ENCODE measurements at regions not wholly inside any gene's neighbourhood (a gene's known extent, or its start where the extent isn't known, plus 50 kb on each side); places are given as distances from the start of the nearest gene placed in this dataset.

GRCh38 chr12:65597527-65597926 is 226.8 kb upstream of the HMGA2 start:
- no peak overlapping the region for H3K4me2 ChIP-seq
- BruUV-seq (replicated peaks) = no TSS peak
- no peaks in the 10 kb centered on the region for H3K36me3 ChIP-seq (ENCODE audit: low read depth)
- H3K79me2 ChIP-seq (ENCODE audit: low read depth) = no peaks in the 10 kb centered on the region
- TF ChIP-seq CTCF (conservative IDR thresholded peaks at IDR 0.05) = no peak
- no peak for TF ChIP-seq EZH2 (IDR thresholded peaks at IDR 0.05; ENCODE audit: low read depth)
- ChIA-PET POLR2A (ENCODE audit: unreplicated experiment) (no interaction called here), CTCF (no interaction called here)
- no peak overlapping the region for H3K27ac ChIP-seq
- H3K9me3 ChIP-seq (ENCODE audit: insufficient read depth, low read depth) = no peaks in the 10 kb centered on the region
- H3K4me3 ChIP-seq = no peak overlapping the region
- DNase-seq = no peak
- no peaks in the 10 kb centered on the region for H4K20me1 ChIP-seq (ENCODE audit: insufficient read depth)
- intact Hi-C loops (cut with micrococcal nuclease; ENCODE audit: unreplicated experiment) = no loop called here
- no peak overlapping the region for H2AFZ ChIP-seq
- no peaks in the 10 kb centered on the region for H3K27me3 ChIP-seq (ENCODE audit: insufficient read depth, low read depth)
- peaks cover 21% of the 10 kb centered on the region for H3F3A ChIP-seq (ENCODE audit: insufficient read depth, low read depth)
- no peaks in the 10 kb centered on the region for H3K9me2 ChIP-seq (ENCODE audit: insufficient read depth)
- H3K4me1 ChIP-seq (replicated peaks; ENCODE audit: insufficient read depth) = peaks cover 18% of the 10 kb centered on the region

GRCh38 chr12:65598688-65599087 is 225.6 kb upstream of the HMGA2 start:
- intact Hi-C loops (cut with micrococcal nuclease; ENCODE audit: unreplicated experiment) = no loop called here
- no peaks in the 10 kb centered on the region for H3K9me2 ChIP-seq (ENCODE audit: insufficient read depth)
- BruUV-seq (replicated peaks) = no TSS peak
- H4K20me1 ChIP-seq (ENCODE audit: insufficient read depth) = no peaks in the 10 kb centered on the region
- no peaks in the 10 kb centered on the region for H3K27me3 ChIP-seq (ENCODE audit: insufficient read depth, low read depth)
- DNase-seq = no peak
- H3K9me3 ChIP-seq (ENCODE audit: insufficient read depth, low read depth) = no peaks in the 10 kb centered on the region
- H3F3A ChIP-seq (ENCODE audit: insufficient read depth, low read depth) = peaks cover 30% of the 10 kb centered on the region
- H3K36me3 ChIP-seq (ENCODE audit: low read depth) = no peaks in the 10 kb centered on the region
- H3K4me1 ChIP-seq (replicated peaks; ENCODE audit: insufficient read depth) = peaks cover 29% of the 10 kb centered on the region
- no peak overlapping the region for H3K4me2 ChIP-seq
- TF ChIP-seq EZH2 (IDR thresholded peaks at IDR 0.05; ENCODE audit: low read depth) (no peak), CTCF (conservative IDR thresholded peaks at IDR 0.05) (no peak)
- ChIA-PET CTCF (no interaction called here), POLR2A (ENCODE audit: unreplicated experiment) (no interaction called here)
- no peak overlapping the region for H3K27ac ChIP-seq
- no peaks in the 10 kb centered on the region for H3K79me2 ChIP-seq (ENCODE audit: low read depth)
- no peak overlapping the region for H3K4me3 ChIP-seq
- H2AFZ ChIP-seq = no peak overlapping the region

- CTCF ChIA-PET = interaction anchor here (0.5 to 1.7 kb wide), 8 partner anchors 35 to 1439 kb away, joined by 3 to 9 read pairs (median 4); no protein-coding TSS in a partner anchor
- no peaks in the 10 kb centered on the region for H3K9me2 ChIP-seq (ENCODE audit: insufficient read depth)
- peaks cover 65% of the 10 kb centered on the region for H3K4me1 ChIP-seq (replicated peaks; ENCODE audit: insufficient read depth)
- H3K27ac ChIP-seq = peak overlapping the region; percentile 82
- peak overlapping the region; percentile 90 for H3K4me2 ChIP-seq
- H3K4me3 ChIP-seq = peak overlapping the region; percentile 53
- POLR2A ChIA-PET (ENCODE audit: unreplicated experiment) = no interaction called here
- H3K36me3 ChIP-seq (ENCODE audit: low read depth) = no peaks in the 10 kb centered on the region
- DNase-seq = no peak
- H3F3A ChIP-seq (ENCODE audit: insufficient read depth, low read depth) = peaks cover 51% of the 10 kb centered on the region
- H4K20me1 ChIP-seq (ENCODE audit: insufficient read depth) = no peaks in the 10 kb centered on the region
- H3K79me2 ChIP-seq (ENCODE audit: low read depth) = no peaks in the 10 kb centered on the region
- intact Hi-C loops (cut with micrococcal nuclease; ENCODE audit: unreplicated experiment) = loop anchor here (1.0 to 5.0 kb wide), 9 partner anchors 45 to 485 kb away; no protein-coding TSS in a partner anchor
- peaks cover 5% of the 10 kb centered on the region; the same call in 1 of the 2 replicates for H3K9me3 ChIP-seq (ENCODE audit: insufficient read depth, low read depth)
- BruUV-seq (replicated peaks) = no TSS peak
- peak overlapping the region; percentile 72 for H2AFZ ChIP-seq
- no peaks in the 10 kb centered on the region for H3K27me3 ChIP-seq (ENCODE audit: insufficient read depth, low read depth)
- TF ChIP-seq CTCF (conservative IDR thresholded peaks at IDR 0.05) (no peak), EZH2 (IDR thresholded peaks at IDR 0.05; ENCODE audit: low read depth) (no peak)
These were observed 222.1 kb upstream of the HMGA2 start for GRCh38 chr12:65602253-65602609.

All from PC-9 (cell line).